Karpas-422 (cell line): ENCODE measurements at regions not wholly inside any gene's neighbourhood (a gene's known extent, or its start where the extent isn't known, plus 50 kb on each side); places are given as distances from the start of the nearest gene placed in this dataset.

ENCODE experiments used
- DNase-seq: peaks from one replicate; pipeline ENCODE4 v3.0.0-alpha.2; 2015
- H2AFZ ChIP-seq: fragments of 200-600 bp; sonication (generic); 2 replicates; pipeline ENCODE4 v1.6.1; 2014; ENCODE audit warnings: antibody characterized with exemption, low read length, mixed read lengths
- H3K27ac ChIP-seq: fragments of 200-600 bp; sonication (generic); 2 replicates; pipeline ENCODE4 v1.5.1; 2014; ENCODE audit warnings: mild to moderate bottlenecking, low read length, moderate library complexity
- H3K27me3 ChIP-seq: fragments of 200-600 bp; sonication (generic); 2 replicates; pipeline ENCODE4 v1.6.1; 2014; ENCODE audit warnings: low read length, mixed read lengths
- H3K36me3 ChIP-seq: fragments of 200-600 bp; sonication (generic); 2 replicates; pipeline ENCODE4 v1.6.1; 2014; ENCODE audit warnings: low read length, mixed read lengths; ENCODE audit not compliant: insufficient read depth
- H3K4me1 ChIP-seq: fragments of 200-600 bp; sonication (generic); 2 replicates; pipeline ENCODE4 v1.6.1; 2014; ENCODE audit warnings: mild to moderate bottlenecking, low read length, mixed read lengths
- H3K4me2 ChIP-seq: fragments of 200-600 bp; sonication (generic); 2 replicates; pipeline ENCODE4 v1.6.1; 2014; ENCODE audit warnings: low read length, low read depth, mild to moderate bottlenecking; ENCODE audit not compliant: poor library complexity, severe bottlenecking
- H3K4me3 ChIP-seq: fragments of 200-600 bp; sonication (generic); 2 replicates; pipeline ENCODE4 v1.5.1; 2014; ENCODE audit warnings: mild to moderate bottlenecking, antibody characterized with exemption, low read length, mixed read lengths
- H3K79me2 ChIP-seq: fragments of 200-600 bp; sonication (generic); 2 replicates; pipeline ENCODE4 v1.6.1; 2014; ENCODE audit warnings: mild to moderate bottlenecking, low read length, mixed read lengths
- H3K9ac ChIP-seq: fragments of 200-600 bp; sonication (generic); 2 replicates; pipeline ENCODE4 v1.6.0; 2014; ENCODE audit warnings: low read length
- H3K9me2 ChIP-seq: fragments of 200-600 bp; sonication (generic), shearing (Covaris generic); replicated peaks from 2 replicates; pipeline ENCODE4 v1.6.0; 2014; ENCODE audit warnings: mild to moderate bottlenecking, low read length, moderate library complexity; ENCODE audit not compliant: insufficient read depth
- H3K9me3 ChIP-seq: fragments of 300-700, 200-600 bp; sonication (generic); 2 replicates; pipeline ENCODE4 v1.6.1; 2014; ENCODE audit warnings: low read length, mixed read lengths
- H4K20me1 ChIP-seq: fragments of 200-600 bp; sonication (generic); 2 replicates; pipeline ENCODE4 v1.6.1; 2014; ENCODE audit warnings: mild to moderate bottlenecking, antibody characterized with exemption, low read length, low read depth; ENCODE audit not compliant: insufficient read depth

GRCh38 chr6:103979308-103979707 is 880.4 kb downstream of the HACE1 start:
- no peaks in the 10 kb centered on the region for H3K9me2 ChIP-seq
- H3K79me2 ChIP-seq: no peaks in the 10 kb centered on the region
- DNase-seq: no peak
- no peaks in the 10 kb centered on the region for H4K20me1 ChIP-seq
- H3K4me1 ChIP-seq: peaks cover 31% of the 10 kb centered on the region
- no peak overlapping the region for H3K27ac ChIP-seq
- H3K4me2 ChIP-seq: no peak overlapping the region
- H3K9ac ChIP-seq: no peak overlapping the region
- no peak overlapping the region for H2AFZ ChIP-seq
- 0 out of 2 replicates have a peak, but pooled peaks cover 4% of the 10 kb centered on the region for H3K27me3 ChIP-seq
- H3K9me3 ChIP-seq: no peaks in the 10 kb centered on the region
- H3K4me3 ChIP-seq: no peak overlapping the region
- no peaks in the 10 kb centered on the region for H3K36me3 ChIP-seq

DNA sequence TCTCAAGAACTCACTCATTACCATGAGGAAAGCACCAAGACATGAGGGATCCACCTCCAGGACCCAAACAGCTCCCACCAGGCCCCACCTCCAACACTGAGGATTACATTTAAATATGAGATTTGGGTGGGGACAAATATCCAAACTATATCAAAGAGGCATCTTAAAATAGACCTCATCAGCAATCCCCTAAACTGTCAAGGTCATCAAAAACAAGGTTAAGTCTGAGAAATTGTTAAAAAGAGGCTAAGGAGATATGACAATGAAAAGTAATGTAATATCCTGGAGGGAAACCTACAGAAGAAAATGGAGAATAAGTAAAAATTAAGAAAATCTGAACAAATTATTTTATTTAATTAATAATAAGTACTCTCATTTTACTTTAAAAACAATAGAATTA is 922.3 kb downstream of the HACE1 start:
- no peak overlapping the region for H3K9ac ChIP-seq
- no peak for DNase-seq
- no peak overlapping the region for H3K27ac ChIP-seq

DNA sequence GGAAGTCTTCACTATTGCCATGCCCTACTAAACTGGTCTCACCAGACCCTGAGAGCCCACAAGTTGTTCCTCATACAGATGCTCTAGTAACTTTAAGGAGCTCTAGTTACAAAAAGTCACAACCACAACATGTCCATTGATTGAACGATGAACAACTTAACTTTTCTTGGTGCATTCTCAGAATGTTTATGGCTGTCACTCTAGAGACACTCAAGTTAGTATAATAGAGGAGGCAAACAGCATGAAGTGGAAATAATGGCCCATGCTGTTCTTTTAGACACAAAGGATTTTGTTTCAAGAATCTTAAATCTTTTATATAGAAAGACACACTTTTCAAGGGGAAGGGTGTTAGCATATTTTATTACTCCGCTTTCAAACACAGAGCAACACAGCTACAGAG is 934.4 kb downstream of the HACE1 start:
- H3K27me3 ChIP-seq: no peaks in the 10 kb centered on the region
- H3K27ac ChIP-seq: no peak overlapping the region
- no peaks in the 10 kb centered on the region for H3K36me3 ChIP-seq
- H3K9ac ChIP-seq: no peak overlapping the region
- DNase-seq: no peak
- no peaks in the 10 kb centered on the region for H4K20me1 ChIP-seq
- H3K4me3 ChIP-seq: no peak overlapping the region
- H2AFZ ChIP-seq: no peak overlapping the region
- no peaks in the 10 kb centered on the region for H3K9me3 ChIP-seq
- no peaks in the 10 kb centered on the region for H3K79me2 ChIP-seq
- no peaks in the 10 kb centered on the region; the same call in 1 of the 2 replicates for H3K9me2 ChIP-seq
- H3K4me2 ChIP-seq: no peak overlapping the region
- H3K4me1 ChIP-seq: no peaks in the 10 kb centered on the region

More for the DNA sequence above, 922.3 kb downstream of the HACE1 start:
- H3K4me3 ChIP-seq: no peak overlapping the region
- H3K9me2 ChIP-seq: peaks cover 3% of the 10 kb centered on the region; the same call in 1 of the 2 replicates
- H3K4me1 ChIP-seq: no peaks in the 10 kb centered on the region
- H3K36me3 ChIP-seq: no peaks in the 10 kb centered on the region
- H4K20me1 ChIP-seq: no peaks in the 10 kb centered on the region
- no peaks in the 10 kb centered on the region for H3K79me2 ChIP-seq
- no peaks in the 10 kb centered on the region for H3K27me3 ChIP-seq
- no peaks in the 10 kb centered on the region for H3K9me3 ChIP-seq
- H2AFZ ChIP-seq: no peak overlapping the region
- H3K4me2 ChIP-seq: no peak overlapping the region

DNA sequence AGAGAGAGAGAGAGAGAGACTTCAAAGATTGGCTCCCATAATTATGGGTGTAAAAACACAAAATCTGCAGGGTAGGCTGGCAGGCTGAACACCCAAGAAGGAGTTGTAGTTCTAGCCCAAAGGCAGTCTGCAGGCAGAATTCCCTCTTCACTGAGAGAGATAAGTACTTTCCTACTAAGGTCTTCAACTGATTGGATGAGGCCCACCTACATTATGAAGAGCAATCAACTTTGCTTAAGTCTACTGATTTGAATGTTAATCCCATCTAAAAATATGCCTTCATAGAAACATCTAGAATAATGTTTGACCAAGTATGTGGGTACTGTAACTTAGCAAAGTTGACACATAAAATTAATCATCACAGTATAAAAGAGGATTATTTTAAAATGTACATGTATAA is 949.7 kb downstream of the HACE1 start:
- no peak overlapping the region for H3K27ac ChIP-seq
- no peak overlapping the region for H3K4me3 ChIP-seq
- H3K9me3 ChIP-seq: no peaks in the 10 kb centered on the region
- H2AFZ ChIP-seq: no peak overlapping the region
- H3K27me3 ChIP-seq: no peaks in the 10 kb centered on the region
- H3K9ac ChIP-seq: no peak overlapping the region
- no peaks in the 10 kb centered on the region for H3K9me2 ChIP-seq
- no peak for DNase-seq
- H3K4me2 ChIP-seq: no peak overlapping the region
- H3K36me3 ChIP-seq: no peaks in the 10 kb centered on the region
- H3K79me2 ChIP-seq: no peaks in the 10 kb centered on the region
- H3K4me1 ChIP-seq: no peaks in the 10 kb centered on the region
- no peaks in the 10 kb centered on the region for H4K20me1 ChIP-seq

GRCh38 chr6:103908898-103909297 is 950.8 kb downstream of the HACE1 start:
- Histone ChIP-seq H3K4me3 (no peak overlapping the region), H3K79me2 (no peaks in the 10 kb centered on the region), H3K4me1 (no peaks in the 10 kb centered on the region), H3K9me2 (no peaks in the 10 kb centered on the region), H4K20me1 (no peaks in the 10 kb centered on the region), H3K9ac (no peak overlapping the region), H3K9me3 (no peaks in the 10 kb centered on the region), H3K4me2 (no peak overlapping the region), H2AFZ (no peak overlapping the region), H3K27ac (no peak overlapping the region), H3K27me3 (no peaks in the 10 kb centered on the region), H3K36me3 (no peaks in the 10 kb centered on the region)
- DNase-seq: no peak

- Histone ChIP-seq H2AFZ (no peak overlapping the region), H3K9me3 (no peaks in the 10 kb centered on the region), H3K27ac (no peak overlapping the region), H3K9ac (no peak overlapping the region), H4K20me1 (no peaks in the 10 kb centered on the region), H3K79me2 (no peaks in the 10 kb centered on the region), H3K4me1 (no peaks in the 10 kb centered on the region), H3K4me2 (no peak overlapping the region), H3K4me3 (no peak overlapping the region), H3K9me2 (no peaks in the 10 kb centered on the region), H3K36me3 (no peaks in the 10 kb centered on the region), H3K27me3 (no peaks in the 10 kb centered on the region)
- DNase-seq: no peak
Measured at GRCh38 chr6:103895136-103895535, 964.6 kb downstream of the HACE1 start.

DNA sequence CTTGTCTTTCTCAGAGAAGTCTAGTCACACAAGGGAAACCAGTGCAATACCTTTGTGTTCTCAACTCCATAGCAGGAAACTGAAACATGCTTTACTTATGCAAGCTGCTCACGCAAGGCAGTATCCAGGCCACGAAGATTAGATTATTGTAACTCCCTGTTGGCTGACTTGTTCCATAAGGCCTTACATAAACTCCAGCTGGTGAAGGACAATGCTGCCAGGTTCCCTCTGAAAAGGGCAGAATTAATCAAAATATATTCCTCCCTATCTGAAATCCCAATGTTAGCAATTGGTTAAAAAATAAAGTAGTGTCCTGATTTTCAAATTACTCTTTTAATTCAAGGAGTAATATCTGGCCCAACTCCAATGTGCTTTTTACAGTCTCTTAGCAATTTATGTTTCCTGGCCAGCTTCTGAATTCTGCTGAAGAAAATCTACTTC is 966.6 kb downstream of the HACE1 start:
- Histone ChIP-seq H3K27me3 (no peaks in the 10 kb centered on the region), H3K36me3 (no peaks in the 10 kb centered on the region), H3K27ac (no peak overlapping the region), H3K4me2 (no peak overlapping the region), H3K4me1 (no peaks in the 10 kb centered on the region), H3K4me3 (no peak overlapping the region), H4K20me1 (no peaks in the 10 kb centered on the region), H3K9me2 (no peaks in the 10 kb centered on the region), H3K9me3 (no peaks in the 10 kb centered on the region), H3K9ac (no peak overlapping the region), H2AFZ (no peak overlapping the region), H3K79me2 (no peaks in the 10 kb centered on the region)
- DNase-seq: no peak

GRCh38 chr6:103886951-103887350 is 972.8 kb downstream of the HACE1 start:
- H3K27ac ChIP-seq: no peak overlapping the region
- H3K9ac ChIP-seq: no peak overlapping the region
- H2AFZ ChIP-seq: no peak overlapping the region
- DNase-seq: no peak
- no peaks in the 10 kb centered on the region for H3K27me3 ChIP-seq
- no peaks in the 10 kb centered on the region for H4K20me1 ChIP-seq
- no peaks in the 10 kb centered on the region for H3K79me2 ChIP-seq
- no peaks in the 10 kb centered on the region for H3K4me1 ChIP-seq
- H3K4me2 ChIP-seq: no peak overlapping the region
- no peak overlapping the region for H3K4me3 ChIP-seq
- H3K9me3 ChIP-seq: no peaks in the 10 kb centered on the region
- no peaks in the 10 kb centered on the region for H3K36me3 ChIP-seq
- no peaks in the 10 kb centered on the region for H3K9me2 ChIP-seq

- no peak overlapping the region for H3K4me2 ChIP-seq
- DNase-seq: no peak
- no peaks in the 10 kb centered on the region for H4K20me1 ChIP-seq
- no peaks in the 10 kb centered on the region for H3K9me2 ChIP-seq
- no peaks in the 10 kb centered on the region for H3K27me3 ChIP-seq
- 0 out of 2 replicates have a peak, but pooled peaks cover under 1% of the 10 kb centered on the region for H3K9me3 ChIP-seq
- no peaks in the 10 kb centered on the region for H3K4me1 ChIP-seq
- H3K27ac ChIP-seq: no peak overlapping the region
- no peaks in the 10 kb centered on the region for H3K36me3 ChIP-seq
- H2AFZ ChIP-seq: no peak overlapping the region
- no peak overlapping the region for H3K4me3 ChIP-seq
- no peak overlapping the region for H3K9ac ChIP-seq
- no peaks in the 10 kb centered on the region for H3K79me2 ChIP-seq
Measured at GRCh38 chr6:103885446-103885845, 974.3 kb downstream of the HACE1 start.
